MCF 10A (cell line): ENCODE measurements at regions not wholly inside any gene's neighbourhood (a gene's known extent, or its start where the extent isn't known, plus 50 kb on each side); places are given as distances from the start of the nearest gene placed in this dataset.

ENCODE experiments used
- BruUV-seq: library from RNA; stranded (reverse); fragments of 400-500 nt; replicated peaks from 2 replicates; lab custom pipeline; 2021; lab: Mats Ljungman, UMichigan
- CTCF ChIA-PET: fragments of 300-600 bp; sonication (Branson Sonifier 250); formaldehyde crosslinking; extraction: SDS; loops from one replicate; lab custom pipeline; 2021; ENCODE audit warnings: antibody characterized with exemption, inconsistent platforms; lab: Yijun Ruan, JAX
- POLR2A ChIA-PET: fragments of 300-600, 350-650 bp; sonication (Branson Sonifier 250); formaldehyde crosslinking; extraction: SDS; loops from one replicate; lab custom pipeline; 2020; ENCODE audit warnings: antibody characterized with exemption, inconsistent platforms; lab: Yijun Ruan, JAX
- DNase-seq: peaks from one replicate; pipeline ENCODE4 v3.0.0-alpha.2; 2018; ENCODE audit not compliant: unreplicated experiment
- H3K27ac Mint-ChIP-seq: one replicate; pipeline ENCODE4 v1.8.0; 2022; ENCODE audit warnings: mild to moderate bottlenecking, low read depth, mixed read lengths; ENCODE audit not compliant: unreplicated experiment
- H3K27me3 Mint-ChIP-seq: one replicate; pipeline ENCODE4 v1.8.0; 2022; ENCODE audit warnings: mixed read lengths; ENCODE audit not compliant: insufficient read depth, unreplicated experiment
- H3K36me3 Mint-ChIP-seq: one replicate; pipeline ENCODE4 v1.8.0; 2022; ENCODE audit warnings: mild to moderate bottlenecking, moderate library complexity, mixed read lengths; ENCODE audit not compliant: insufficient read depth, unreplicated experiment
- H3K4me1 Mint-ChIP-seq: one replicate; pipeline ENCODE4 v1.8.0; 2022; ENCODE audit warnings: mixed read lengths; ENCODE audit not compliant: insufficient read depth, unreplicated experiment
- H3K4me3 Mint-ChIP-seq: one replicate; pipeline ENCODE4 v1.8.0; 2022; ENCODE audit warnings: mild to moderate bottlenecking, moderate library complexity, mixed read lengths; ENCODE audit not compliant: unreplicated experiment
- H3K9me3 Mint-ChIP-seq: one replicate; pipeline ENCODE4 v1.8.0; 2022; ENCODE audit warnings: mixed read lengths; ENCODE audit not compliant: unreplicated experiment
- intact Hi-C: fragments of 100-400 bp; cut with micrococcal nuclease; formaldehyde crosslinking; loops from 2 replicates; pipeline ENCODE4 v1.14.1; 2022
- TF ChIP-seq, protein P1 (sequence below): fragments of 200-600 bp; IDR thresholded peaks from one replicate; pipeline ENCODE4 v1.8.0; 2022; ENCODE audit warnings: antibody characterized with exemption, mild to moderate bottlenecking; ENCODE audit not compliant: unreplicated experiment

DNA sequence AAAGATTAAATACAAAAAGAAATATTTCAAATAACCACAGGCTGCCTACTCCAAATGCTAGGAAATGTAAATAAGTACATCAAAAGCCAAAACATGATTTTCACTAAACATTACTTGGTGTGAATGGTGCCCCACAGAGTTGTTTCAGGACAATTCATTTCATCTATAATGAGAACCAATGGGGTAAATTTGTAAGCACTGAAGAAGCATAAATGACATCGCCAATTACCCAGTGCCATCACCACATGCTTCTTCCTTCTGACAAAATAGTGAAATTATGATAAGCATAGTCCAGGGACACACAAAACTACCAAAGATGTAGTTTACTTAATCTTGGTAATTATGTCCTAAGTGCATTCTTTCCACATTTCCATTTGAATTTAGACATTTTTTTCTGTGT lies 510.4 kb upstream of the TYRP1 start:
- DNase-seq, result no peak
- Mint-ChIP-seq H3K9me3 (no peaks in the 10 kb centered on the region), H3K4me1 (no peaks in the 10 kb centered on the region), H3K27me3 (peaks cover 13% of the 10 kb centered on the region), H3K4me3 (no peak overlapping the region), H3K27ac (no peak overlapping the region), H3K36me3 (no peaks in the 10 kb centered on the region)
- no TSS peak for BruUV-seq
- TF ChIP-seq, protein P1, sequence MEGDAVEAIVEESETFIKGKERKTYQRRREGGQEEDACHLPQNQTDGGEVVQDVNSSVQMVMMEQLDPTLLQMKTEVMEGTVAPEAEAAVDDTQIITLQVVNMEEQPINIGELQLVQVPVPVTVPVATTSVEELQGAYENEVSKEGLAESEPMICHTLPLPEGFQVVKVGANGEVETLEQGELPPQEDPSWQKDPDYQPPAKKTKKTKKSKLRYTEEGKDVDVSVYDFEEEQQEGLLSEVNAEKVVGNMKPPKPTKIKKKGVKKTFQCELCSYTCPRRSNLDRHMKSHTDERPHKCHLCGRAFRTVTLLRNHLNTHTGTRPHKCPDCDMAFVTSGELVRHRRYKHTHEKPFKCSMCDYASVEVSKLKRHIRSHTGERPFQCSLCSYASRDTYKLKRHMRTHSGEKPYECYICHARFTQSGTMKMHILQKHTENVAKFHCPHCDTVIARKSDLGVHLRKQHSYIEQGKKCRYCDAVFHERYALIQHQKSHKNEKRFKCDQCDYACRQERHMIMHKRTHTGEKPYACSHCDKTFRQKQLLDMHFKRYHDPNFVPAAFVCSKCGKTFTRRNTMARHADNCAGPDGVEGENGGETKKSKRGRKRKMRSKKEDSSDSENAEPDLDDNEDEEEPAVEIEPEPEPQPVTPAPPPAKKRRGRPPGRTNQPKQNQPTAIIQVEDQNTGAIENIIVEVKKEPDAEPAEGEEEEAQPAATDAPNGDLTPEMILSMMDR, result no peak
- intact Hi-C loops, result no loop called here
- ChIA-PET CTCF (no interaction called here), POLR2A (no interaction called here)

DNA sequence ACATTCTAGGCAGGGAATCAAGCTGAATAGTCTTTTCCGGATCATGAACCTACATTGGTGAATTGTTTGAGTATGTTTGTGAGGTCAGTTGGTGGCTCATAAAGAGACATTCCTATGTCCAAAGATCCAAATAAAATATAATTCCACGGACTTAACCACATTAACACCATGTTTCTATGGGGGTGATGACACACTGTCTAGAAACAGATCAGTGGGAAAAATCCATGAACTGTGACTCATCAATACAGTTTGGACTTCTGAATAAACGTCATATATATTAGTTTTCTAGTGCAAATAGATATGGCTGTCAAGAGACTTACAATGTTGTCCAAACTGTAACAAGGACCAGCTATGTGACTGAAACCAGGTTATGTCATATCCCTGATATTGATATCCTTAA lies 509.9 kb upstream of the TYRP1 start:
- Mint-ChIP-seq H3K4me1 (no peaks in the 10 kb centered on the region), H3K36me3 (no peaks in the 10 kb centered on the region), H3K27me3 (peaks cover 13% of the 10 kb centered on the region), H3K4me3 (no peak overlapping the region), H3K27ac (no peak overlapping the region), H3K9me3 (no peaks in the 10 kb centered on the region)
- TF ChIP-seq, protein P1, result no peak
- no TSS peak for BruUV-seq
- ChIA-PET POLR2A (no interaction called here), CTCF (no interaction called here)
- no peak for DNase-seq
- intact Hi-C loops, result no loop called here

DNA sequence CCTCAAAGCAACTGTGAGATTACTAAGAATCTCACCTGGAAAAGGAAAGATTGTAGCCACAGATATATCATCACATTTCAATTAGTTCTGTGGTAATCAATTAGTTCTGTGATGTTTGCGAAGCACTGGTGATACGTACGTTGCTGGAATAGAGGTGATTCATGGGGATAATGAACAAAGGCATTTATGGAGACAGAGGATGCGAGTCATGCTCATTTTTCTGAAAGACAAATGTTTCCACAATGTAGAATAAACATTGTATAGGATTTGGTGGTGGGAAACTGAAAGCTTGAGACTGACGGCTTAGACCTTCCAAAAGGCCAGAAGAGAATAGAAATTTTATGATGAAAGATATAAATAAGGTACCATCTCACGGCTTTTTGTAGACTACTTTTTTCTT lies 507.3 kb upstream of the TYRP1 start:
- intact Hi-C loops, result no loop called here
- ChIA-PET CTCF (no interaction called here), POLR2A (no interaction called here)
- no TSS peak for BruUV-seq
- H3K27me3 Mint-ChIP-seq, result peaks cover 8% of the 10 kb centered on the region
- no peak overlapping the region for H3K27ac Mint-ChIP-seq
- no peaks in the 10 kb centered on the region for H3K4me1 Mint-ChIP-seq
- DNase-seq, result peak; percentile 17
- no peaks in the 10 kb centered on the region for H3K9me3 Mint-ChIP-seq
- TF ChIP-seq, protein P1, result no peak
- no peak overlapping the region for H3K4me3 Mint-ChIP-seq
- no peaks in the 10 kb centered on the region for H3K36me3 Mint-ChIP-seq

DNA sequence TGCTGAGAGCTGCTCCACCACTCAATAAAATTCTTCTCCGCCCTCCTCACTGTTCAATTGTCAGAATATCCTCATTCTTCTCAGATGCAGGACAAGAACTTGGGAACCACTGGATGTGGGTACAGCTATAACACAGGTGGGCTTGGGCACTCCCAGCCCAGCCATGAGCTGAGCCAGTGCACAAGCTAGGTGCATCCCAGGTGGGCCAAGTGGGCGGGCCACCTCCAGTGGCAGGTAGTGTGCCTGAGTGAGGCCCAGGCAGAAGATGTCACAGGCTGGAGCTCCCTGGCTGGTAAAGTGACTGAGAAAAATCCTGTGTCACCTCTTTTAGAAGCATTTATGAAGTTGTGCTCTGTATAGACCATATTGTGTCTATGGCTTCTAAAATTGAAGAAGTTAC lies 501.6 kb upstream of the TYRP1 start:
- H3K4me1 Mint-ChIP-seq, result no peaks in the 10 kb centered on the region
- H3K27me3 Mint-ChIP-seq, result no peaks in the 10 kb centered on the region
- TF ChIP-seq, protein P1, result no peak
- H3K9me3 Mint-ChIP-seq, result no peaks in the 10 kb centered on the region
- H3K27ac Mint-ChIP-seq, result no peak overlapping the region
- no peak overlapping the region for H3K4me3 Mint-ChIP-seq
- BruUV-seq, result no TSS peak
- H3K36me3 Mint-ChIP-seq, result no peaks in the 10 kb centered on the region
- no peak for DNase-seq
- POLR2A ChIA-PET, result no interaction called here
- intact Hi-C loops, result no loop called here
- CTCF ChIA-PET, result interaction anchor here (0.5 kb wide), 1 partner anchor 1191 kb away, joined by 3 read pairs; no protein-coding TSS in a partner anchor
